ENCODE measurements at regions not wholly inside any gene's neighbourhood (a gene's known extent, or its start where the extent isn't known, plus 50 kb on each side); places are given as distances from the start of the nearest gene placed in this dataset.

DNA sequence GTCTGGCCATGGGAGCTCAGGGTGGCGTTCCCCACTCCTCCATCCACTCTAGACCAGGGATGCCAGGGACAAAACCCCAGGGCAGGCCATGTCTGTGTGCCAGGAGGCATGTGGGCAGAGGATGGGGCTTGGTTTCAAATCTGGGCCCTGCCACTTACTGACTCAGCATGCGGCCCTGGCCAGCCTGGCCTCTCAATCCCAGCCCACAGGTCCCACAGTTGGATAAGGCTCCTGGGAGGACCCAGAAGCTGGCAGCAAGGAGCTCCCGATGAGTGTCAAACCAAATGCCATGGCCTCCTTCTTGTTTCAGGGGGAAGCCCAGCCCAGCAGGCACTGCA is 1290.4 kb downstream of the BRD1 start:
- CTCF ChIA-PET = no interaction called here
- Histone ChIP-seq H3K4me1 (ENCODE audit: control insufficient read depth, insufficient read depth, low read length) (no peaks in the 10 kb centered on the region), H3K27ac (ENCODE audit: extremely low read depth, low read depth, low read length) (no peak overlapping the region), H3K36me3 (ENCODE audit: control insufficient read depth in 2 of 2, insufficient read depth in 1 of 2, low read length in 2 of 2) (no peaks in the 10 kb centered on the region), H3K4me3 (ENCODE audit: low read depth, low read length) (no peak overlapping the region), H3K9me3 (ENCODE audit: control insufficient read depth, insufficient read depth, low read depth, low read length) (no peaks in the 10 kb centered on the region)
- POLR2A ChIA-PET = no interaction called here
- no peak for TF ChIP-seq KLF16 (tag by site-specific recombination; IDR thresholded peaks at IDR 0.05)
- TF ChIP-seq GLIS1 (tag by site-specific recombination; IDR thresholded peaks at IDR 0.05) = no peak
- TF ChIP-seq ZNF211 (tag by site-specific recombination; IDR thresholded peaks at IDR 0.05; ENCODE audit: low read depth) = no peak
- TF ChIP-seq ZNF510 (tag by site-specific recombination; IDR thresholded peaks at IDR 0.05; ENCODE audit: insufficient replicate concordance) = no peak
- TF ChIP-seq, protein P1, sequence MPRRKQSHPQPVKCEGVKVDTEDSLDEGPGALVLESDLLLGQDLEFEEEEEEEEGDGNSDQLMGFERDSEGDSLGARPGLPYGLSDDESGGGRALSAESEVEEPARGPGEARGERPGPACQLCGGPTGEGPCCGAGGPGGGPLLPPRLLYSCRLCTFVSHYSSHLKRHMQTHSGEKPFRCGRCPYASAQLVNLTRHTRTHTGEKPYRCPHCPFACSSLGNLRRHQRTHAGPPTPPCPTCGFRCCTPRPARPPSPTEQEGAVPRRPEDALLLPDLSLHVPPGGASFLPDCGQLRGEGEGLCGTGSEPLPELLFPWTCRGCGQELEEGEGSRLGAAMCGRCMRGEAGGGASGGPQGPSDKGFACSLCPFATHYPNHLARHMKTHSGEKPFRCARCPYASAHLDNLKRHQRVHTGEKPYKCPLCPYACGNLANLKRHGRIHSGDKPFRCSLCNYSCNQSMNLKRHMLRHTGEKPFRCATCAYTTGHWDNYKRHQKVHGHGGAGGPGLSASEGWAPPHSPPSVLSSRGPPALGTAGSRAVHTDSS (tag by site-specific recombination; IDR thresholded peaks at IDR 0.05) = no peak
- no peak for TF ChIP-seq ZNF76 (tag by site-specific recombination; IDR thresholded peaks at IDR 0.05; ENCODE audit: borderline replicate concordance, low read depth)
- TF ChIP-seq ZNF274 (IDR thresholded peaks at IDR 0.05; ENCODE audit: low read length) = no peak
- TF ChIP-seq ZNF274 (tag by site-specific recombination; IDR thresholded peaks at IDR 0.05; ENCODE audit: borderline replicate concordance) = no peak
- TF ChIP-seq FEZF1 (tag by site-specific recombination; IDR thresholded peaks at IDR 0.05) = no peak
- TF ChIP-seq, protein P2, sequence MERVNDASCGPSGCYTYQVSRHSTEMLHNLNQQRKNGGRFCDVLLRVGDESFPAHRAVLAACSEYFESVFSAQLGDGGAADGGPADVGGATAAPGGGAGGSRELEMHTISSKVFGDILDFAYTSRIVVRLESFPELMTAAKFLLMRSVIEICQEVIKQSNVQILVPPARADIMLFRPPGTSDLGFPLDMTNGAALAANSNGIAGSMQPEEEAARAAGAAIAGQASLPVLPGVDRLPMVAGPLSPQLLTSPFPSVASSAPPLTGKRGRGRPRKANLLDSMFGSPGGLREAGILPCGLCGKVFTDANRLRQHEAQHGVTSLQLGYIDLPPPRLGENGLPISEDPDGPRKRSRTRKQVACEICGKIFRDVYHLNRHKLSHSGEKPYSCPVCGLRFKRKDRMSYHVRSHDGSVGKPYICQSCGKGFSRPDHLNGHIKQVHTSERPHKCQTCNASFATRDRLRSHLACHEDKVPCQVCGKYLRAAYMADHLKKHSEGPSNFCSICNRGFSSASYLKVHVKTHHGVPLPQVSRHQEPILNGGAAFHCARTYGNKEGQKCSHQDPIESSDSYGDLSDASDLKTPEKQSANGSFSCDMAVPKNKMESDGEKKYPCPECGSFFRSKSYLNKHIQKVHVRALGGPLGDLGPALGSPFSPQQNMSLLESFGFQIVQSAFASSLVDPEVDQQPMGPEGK (tag by site-specific recombination; IDR thresholded peaks at IDR 0.05) = no peak
- no peak for TF ChIP-seq TCF7L2 (IDR thresholded peaks at IDR 0.05; ENCODE audit: borderline replicate concordance, low read depth, low read length)
- no peak for TF ChIP-seq ZBTB7A (tag by site-specific recombination; IDR thresholded peaks at IDR 0.05; ENCODE audit: low read depth)
- TF ChIP-seq, protein P3, sequence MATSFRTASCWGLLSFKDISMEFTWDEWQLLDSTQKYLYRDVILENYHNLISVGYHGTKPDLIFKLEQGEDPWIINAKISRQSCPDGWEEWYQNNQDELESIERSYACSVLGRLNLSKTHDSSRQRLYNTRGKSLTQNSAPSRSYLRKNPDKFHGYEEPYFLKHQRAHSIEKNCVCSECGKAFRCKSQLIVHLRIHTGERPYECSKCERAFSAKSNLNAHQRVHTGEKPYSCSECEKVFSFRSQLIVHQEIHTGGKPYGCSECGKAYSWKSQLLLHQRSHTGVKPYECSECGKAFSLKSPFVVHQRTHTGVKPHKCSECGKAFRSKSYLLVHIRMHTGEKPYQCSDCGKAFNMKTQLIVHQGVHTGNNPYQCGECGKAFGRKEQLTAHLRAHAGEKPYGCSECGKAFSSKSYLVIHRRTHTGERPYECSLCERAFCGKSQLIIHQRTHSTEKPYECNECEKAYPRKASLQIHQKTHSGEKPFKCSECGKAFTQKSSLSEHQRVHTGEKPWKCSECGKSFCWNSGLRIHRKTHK (tag by site-specific recombination; IDR thresholded peaks at IDR 0.05) = no peak
- TF ChIP-seq ZSCAN16 (tag by site-specific recombination; IDR thresholded peaks at IDR 0.05) = no peak
- TF ChIP-seq, protein P4, sequence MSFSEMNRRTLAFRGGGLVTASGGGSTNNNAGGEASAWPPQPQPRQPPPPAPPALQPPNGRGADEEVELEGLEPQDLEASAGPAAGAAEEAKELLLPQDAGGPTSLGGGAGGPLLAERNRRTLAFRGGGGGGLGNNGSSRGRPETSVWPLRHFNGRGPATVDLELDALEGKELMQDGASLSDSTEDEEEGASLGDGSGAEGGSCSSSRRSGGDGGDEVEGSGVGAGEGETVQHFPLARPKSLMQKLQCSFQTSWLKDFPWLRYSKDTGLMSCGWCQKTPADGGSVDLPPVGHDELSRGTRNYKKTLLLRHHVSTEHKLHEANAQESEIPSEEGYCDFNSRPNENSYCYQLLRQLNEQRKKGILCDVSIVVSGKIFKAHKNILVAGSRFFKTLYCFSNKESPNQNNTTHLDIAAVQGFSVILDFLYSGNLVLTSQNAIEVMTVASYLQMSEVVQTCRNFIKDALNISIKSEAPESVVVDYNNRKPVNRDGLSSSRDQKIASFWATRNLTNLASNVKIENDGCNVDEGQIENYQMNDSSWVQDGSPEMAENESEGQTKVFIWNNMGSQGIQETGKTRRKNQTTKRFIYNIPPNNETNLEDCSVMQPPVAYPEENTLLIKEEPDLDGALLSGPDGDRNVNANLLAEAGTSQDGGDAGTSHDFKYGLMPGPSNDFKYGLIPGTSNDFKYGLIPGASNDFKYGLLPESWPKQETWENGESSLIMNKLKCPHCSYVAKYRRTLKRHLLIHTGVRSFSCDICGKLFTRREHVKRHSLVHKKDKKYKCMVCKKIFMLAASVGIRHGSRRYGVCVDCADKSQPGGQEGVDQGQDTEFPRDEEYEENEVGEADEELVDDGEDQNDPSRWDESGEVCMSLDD (tag by site-specific recombination; IDR thresholded peaks at IDR 0.05) = no peak
- no peak for TF ChIP-seq ZNF501 (tag by site-specific recombination; IDR thresholded peaks at IDR 0.05)
- TF ChIP-seq GFI1B (tag by site-specific recombination; IDR thresholded peaks at IDR 0.05) = no peak
- TF ChIP-seq ZNF837 (tag by site-specific recombination; IDR thresholded peaks at IDR 0.05) = no peak
- TF ChIP-seq, protein P5, sequence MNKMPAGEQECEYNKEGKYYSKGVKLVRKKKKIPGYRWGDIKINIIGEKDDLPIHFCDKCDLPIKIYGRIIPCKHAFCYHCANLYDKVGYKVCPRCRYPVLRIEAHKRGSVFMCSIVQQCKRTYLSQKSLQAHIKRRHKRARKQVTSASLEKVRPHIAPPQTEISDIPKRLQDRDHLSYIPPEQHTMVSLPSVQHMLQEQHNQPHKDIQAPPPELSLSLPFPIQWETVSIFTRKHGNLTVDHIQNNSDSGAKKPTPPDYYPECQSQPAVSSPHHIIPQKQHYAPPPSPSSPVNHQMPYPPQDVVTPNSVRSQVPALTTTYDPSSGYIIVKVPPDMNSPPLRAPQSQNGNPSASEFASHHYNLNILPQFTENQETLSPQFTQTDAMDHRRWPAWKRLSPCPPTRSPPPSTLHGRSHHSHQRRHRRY (tag by site-specific recombination; IDR thresholded peaks at IDR 0.05) = no peak
- TF ChIP-seq ZNF560 (tag by site-specific recombination; IDR thresholded peaks at IDR 0.05; ENCODE audit: borderline replicate concordance) = no peak
- TF ChIP-seq, protein P6, sequence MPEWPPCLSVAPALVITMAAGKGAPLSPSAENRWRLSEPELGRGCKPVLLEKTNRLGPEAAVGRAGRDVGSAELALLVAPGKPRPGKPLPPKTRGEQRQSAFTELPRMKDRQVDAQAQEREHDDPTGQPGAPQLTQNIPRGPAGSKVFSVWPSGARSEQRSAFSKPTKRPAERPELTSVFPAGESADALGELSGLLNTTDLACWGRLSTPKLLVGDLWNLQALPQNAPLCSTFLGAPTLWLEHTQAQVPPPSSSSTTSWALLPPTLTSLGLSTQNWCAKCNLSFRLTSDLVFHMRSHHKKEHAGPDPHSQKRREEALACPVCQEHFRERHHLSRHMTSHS (tag by site-specific recombination; IDR thresholded peaks at IDR 0.05) = no peak
